HEK293 (cell line): ENCODE measurements at regions not wholly inside any gene's neighbourhood (a gene's known extent, or its start where the extent isn't known, plus 50 kb on each side); places are given as distances from the start of the nearest gene placed in this dataset.

ENCODE experiments used
- CTCF ChIP-seq: fragments of 450-650 bp; formaldehyde crosslinking; IDR thresholded peaks from 2 replicates; pipeline ENCODE4 v1.5.1; 2016; ENCODE audit warnings: missing biosample characterization, missing genetic modification characterization
- REPIN1 ChIP-seq: fragments of 450-650 bp; formaldehyde crosslinking; IDR thresholded peaks from 2 replicates; pipeline ENCODE4 v1.5.1; 2017; ENCODE audit warnings: missing biosample characterization, missing genetic modification characterization, low read depth
- ZFP41 ChIP-seq: fragments of 450-650 bp; formaldehyde crosslinking; IDR thresholded peaks from 2 replicates; pipeline ENCODE4 v1.5.1; 2016; ENCODE audit warnings: missing biosample characterization, missing genetic modification characterization, borderline replicate concordance
- ZNF580 ChIP-seq: fragments of 450-650 bp; formaldehyde crosslinking; IDR thresholded peaks from 2 replicates; pipeline ENCODE4 v1.5.1; 2016; ENCODE audit warnings: missing biosample characterization, missing genetic modification characterization
- ZNF624 ChIP-seq: fragments of 450-650 bp; formaldehyde crosslinking; IDR thresholded peaks from 2 replicates; pipeline ENCODE4 v1.5.1; 2017; ENCODE audit warnings: missing biosample characterization, missing genetic modification characterization
- ZNF792 ChIP-seq: fragments of 450-650 bp; formaldehyde crosslinking; IDR thresholded peaks from 2 replicates; pipeline ENCODE4 v1.5.1; 2016; ENCODE audit warnings: missing biosample characterization, missing genetic modification characterization
- ZSCAN5A ChIP-seq: fragments of 450-650 bp; formaldehyde crosslinking; IDR thresholded peaks from 2 replicates; pipeline ENCODE4 v1.5.1; 2016; ENCODE audit warnings: missing biosample characterization, missing genetic modification characterization

- no peak for TF ChIP-seq CTCF (tag by site-specific recombination)
- no peak for TF ChIP-seq ZFP41
- TF ChIP-seq ZNF624 (tag by site-specific recombination): no peak
- no peak for TF ChIP-seq REPIN1 (tag by site-specific recombination)
- TF ChIP-seq ZNF580 (tag by site-specific recombination): no peak
- TF ChIP-seq ZSCAN5A: no peak
- no peak for TF ChIP-seq ZNF792 (tag by site-specific recombination)
Measured at GRCh38 chr6:43927532-43928210, 157.7 kb downstream of the VEGFA start.
